ENCODE measurements at regions not wholly inside any gene's neighbourhood (a gene's known extent, or its start where the extent isn't known, plus 50 kb on each side); places are given as distances from the start of the nearest gene placed in this dataset.

GRCh38 chr18:41639218-41639617, 315.8 kb upstream of the PIK3C3 start:
- TF ChIP-seq, protein P1, sequence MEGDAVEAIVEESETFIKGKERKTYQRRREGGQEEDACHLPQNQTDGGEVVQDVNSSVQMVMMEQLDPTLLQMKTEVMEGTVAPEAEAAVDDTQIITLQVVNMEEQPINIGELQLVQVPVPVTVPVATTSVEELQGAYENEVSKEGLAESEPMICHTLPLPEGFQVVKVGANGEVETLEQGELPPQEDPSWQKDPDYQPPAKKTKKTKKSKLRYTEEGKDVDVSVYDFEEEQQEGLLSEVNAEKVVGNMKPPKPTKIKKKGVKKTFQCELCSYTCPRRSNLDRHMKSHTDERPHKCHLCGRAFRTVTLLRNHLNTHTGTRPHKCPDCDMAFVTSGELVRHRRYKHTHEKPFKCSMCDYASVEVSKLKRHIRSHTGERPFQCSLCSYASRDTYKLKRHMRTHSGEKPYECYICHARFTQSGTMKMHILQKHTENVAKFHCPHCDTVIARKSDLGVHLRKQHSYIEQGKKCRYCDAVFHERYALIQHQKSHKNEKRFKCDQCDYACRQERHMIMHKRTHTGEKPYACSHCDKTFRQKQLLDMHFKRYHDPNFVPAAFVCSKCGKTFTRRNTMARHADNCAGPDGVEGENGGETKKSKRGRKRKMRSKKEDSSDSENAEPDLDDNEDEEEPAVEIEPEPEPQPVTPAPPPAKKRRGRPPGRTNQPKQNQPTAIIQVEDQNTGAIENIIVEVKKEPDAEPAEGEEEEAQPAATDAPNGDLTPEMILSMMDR (IDR thresholded peaks at IDR 0.05) = no peak
- no peak for TF ChIP-seq POLR2A (IDR thresholded peaks at IDR 0.05)
